Endothelial cell of umbilical vein (primary cell): ENCODE measurements at regions not wholly inside any gene's neighbourhood (a gene's known extent, or its start where the extent isn't known, plus 50 kb on each side); places are given as distances from the start of the nearest gene placed in this dataset.

ENCODE experiments used
- BruUV-seq: library from RNA; stranded (reverse); fragments of 400-500 nt; replicated peaks from 2 replicates; lab custom pipeline; 2021; lab: Mats Ljungman, UMichigan
- CTCF ChIA-PET: fragments of 300-600, 350-600 bp; sonication (Branson Sonifier 250); formaldehyde crosslinking; loops from one replicate; lab custom pipeline; 2021; ENCODE audit warnings: antibody characterized with exemption, inconsistent platforms; lab: Charles Lee
- POLR2A ChIA-PET: fragments of 300-600, 350-600 bp; sonication (Branson Sonifier 250); formaldehyde crosslinking; loops from one replicate; lab custom pipeline; 2021; ENCODE audit warnings: antibody characterized with exemption, inconsistent platforms; lab: Charles Lee
- DNase-seq: peaks from one replicate; pipeline ENCODE4 v3.0.0-alpha.2; 2011; ENCODE audit warnings: low read depth, low spot score
- FAIRE-seq: peaks from 2 replicates; lab custom pipeline; 2011; peaks lifted over from hg19 to GRCh38; lab: Jason Lieb, UNC
- H2AFZ ChIP-seq: 2 replicates; pipeline ENCODE4 v1.6.0; 2012; ENCODE audit warnings: low read depth, low read length, control low read depth, inconsistent platforms
- H3K27ac ChIP-seq: 2 replicates; pipeline ENCODE4 v1.5.1; 2011; ENCODE audit warnings: low read depth, mild to moderate bottlenecking, control low read depth, low read length, moderate library complexity; ENCODE audit not compliant: insufficient read depth
- H3K27me3 ChIP-seq, 2 experiments: 2 replicates each; pipeline versions ENCODE4 v1.6.0 to v1.6.1; 2011; ENCODE audit warnings: low read length in 2 of 2, mixed read lengths in 1 of 2; ENCODE audit not compliant: control insufficient read depth in 2 of 2, insufficient read depth in 2 of 2
- H3K36me3 ChIP-seq, 2 experiments: 2 replicates in 1 of 2; 3 replicates in 1 of 2; pipeline ENCODE4 v1.5.1; 2011; ENCODE audit warnings: low read length in 2 of 2, mild to moderate bottlenecking in 1 of 2, moderate library complexity in 1 of 2; ENCODE audit not compliant: control insufficient read depth in 2 of 2, insufficient read depth in 2 of 2; ENCODE audit errors: extremely low read depth in 1 of 2
- H3K4me1 ChIP-seq: 3 replicates; pipeline ENCODE4 v1.5.1; 2011; ENCODE audit warnings: mild to moderate bottlenecking, low read length; ENCODE audit not compliant: control insufficient read depth, insufficient read depth; ENCODE audit errors: extremely low read depth
- H3K4me2 ChIP-seq: 2 replicates; pipeline ENCODE4 v1.6.1; 2011; ENCODE audit warnings: low read length, control low read depth, mixed read lengths; ENCODE audit not compliant: insufficient read depth
- H3K4me3 ChIP-seq, 3 experiments: fragments of 200-600 bp in 1 of 3; sonication (generic), shearing (Covaris generic) in 1 of 3; replicated peaks in 1 of 3; 2 replicates each; pipeline ENCODE4 v1.5.1; 2011 to 2016; ENCODE audit warnings: control low read depth in 3 of 3, low read length in 3 of 3, mild to moderate bottlenecking in 2 of 3, inconsistent platforms in 1 of 3, low read depth in 1 of 3, moderate library complexity in 1 of 3; ENCODE audit not compliant: insufficient read depth in 1 of 3
- H3K79me2 ChIP-seq: 2 replicates; pipeline ENCODE4 v1.6.0; 2012; ENCODE audit warnings: low read length, inconsistent platforms; ENCODE audit not compliant: control insufficient read depth, insufficient read depth
- H3K9ac ChIP-seq: replicated peaks from 2 replicates; pipeline ENCODE3; 2011; ENCODE audit warnings: low read length, control low read depth; ENCODE audit not compliant: insufficient read depth; ENCODE audit errors: extremely low read depth
- H3K9me1 ChIP-seq: replicated peaks from 3 replicates; pipeline ENCODE4 v1.6.0; 2011; ENCODE audit warnings: mild to moderate bottlenecking, low read length; ENCODE audit not compliant: control insufficient read depth, insufficient read depth; ENCODE audit errors: extremely low read depth
- H3K9me3 ChIP-seq: replicated peaks from 2 replicates; pipeline ENCODE4 v1.5.1; 2012; ENCODE audit warnings: low read length, inconsistent platforms; ENCODE audit not compliant: control insufficient read depth, insufficient read depth
- H4K20me1 ChIP-seq: replicated peaks from 2 replicates; pipeline ENCODE3; 2011; ENCODE audit warnings: mild to moderate bottlenecking, low read length; ENCODE audit not compliant: control insufficient read depth, insufficient read depth; ENCODE audit errors: extremely low read depth
- EZH2 ChIP-seq: IDR thresholded peaks from 2 replicates; pipeline ENCODE4 v1.6.1; 2012; ENCODE audit warnings: borderline replicate concordance, low read depth, mild to moderate bottlenecking, moderate library complexity, low read length, inconsistent platforms; ENCODE audit not compliant: severe bottlenecking
- FOS ChIP-seq: IDR thresholded peaks from 2 replicates; pipeline ENCODE4 v1.6.1; 2011; ENCODE audit warnings: mild to moderate bottlenecking, low read length, moderate library complexity, borderline replicate concordance; ENCODE audit not compliant: insufficient read depth
- GATA2 ChIP-seq: IDR thresholded peaks from 2 replicates; pipeline ENCODE4 v1.7.0; 2011; ENCODE audit warnings: low read depth, mild to moderate bottlenecking, moderate library complexity, mixed read lengths, low read length; ENCODE audit not compliant: insufficient read length, insufficient read depth
- JUN ChIP-seq: IDR thresholded peaks from 2 replicates; pipeline ENCODE4 v1.6.1; 2011; ENCODE audit warnings: borderline replicate concordance, low read depth; ENCODE audit not compliant: insufficient read length, insufficient read depth
- MYC ChIP-seq: IDR thresholded peaks from one replicate; pipeline ENCODE4 v1.6.1; 2011; ENCODE audit warnings: mild to moderate bottlenecking, low read depth, low read length
- POLR2A ChIP-seq: IDR thresholded peaks from 2 replicates; pipeline ENCODE4 v1.6.1; 2012; ENCODE audit warnings: low read depth, mild to moderate bottlenecking, control low read depth, low read length
- POLR2AphosphoS5 ChIP-seq: IDR thresholded peaks from 2 replicates; pipeline ENCODE4 v1.6.1; 2012; ENCODE audit warnings: low read depth, mild to moderate bottlenecking, control low read depth, low read length, moderate library complexity; ENCODE audit not compliant: insufficient read depth
- dilution Hi-C: fragments of 300-500 bp; cut with MboI; formaldehyde crosslinking; loops from one replicate; pipeline ENCODE4 v1.15.0; 2019; ENCODE audit warnings: low sequenced_read_pairs; ENCODE audit not compliant: extremely low pct_ligation_motif_present
- intact Hi-C: fragments of 100-400 bp; cut with micrococcal nuclease; formaldehyde crosslinking; loops from one replicate; pipeline ENCODE4 v1.10.0; 2022
- TF ChIP-seq, protein P1 (sequence below): IDR thresholded peaks from 2 replicates; pipeline ENCODE4 v1.6.1; 2011; ENCODE audit not compliant: insufficient read depth, insufficient read length
- TF ChIP-seq, protein P2 (sequence below), 2 donors: IDR thresholded peaks; 1 replicate in 1 of 2; 2 replicates in 1 of 2; pipeline ENCODE4 v1.5.1; 2011; ENCODE audit warnings: low read length in 2 of 2, mild to moderate bottlenecking in 2 of 2, moderate library complexity in 2 of 2, control low read depth in 1 of 2, inconsistent platforms in 1 of 2, low read depth in 1 of 2; ENCODE audit not compliant: insufficient read depth in 1 of 2; ENCODE audit errors: extremely low read depth in 1 of 2

DNA sequence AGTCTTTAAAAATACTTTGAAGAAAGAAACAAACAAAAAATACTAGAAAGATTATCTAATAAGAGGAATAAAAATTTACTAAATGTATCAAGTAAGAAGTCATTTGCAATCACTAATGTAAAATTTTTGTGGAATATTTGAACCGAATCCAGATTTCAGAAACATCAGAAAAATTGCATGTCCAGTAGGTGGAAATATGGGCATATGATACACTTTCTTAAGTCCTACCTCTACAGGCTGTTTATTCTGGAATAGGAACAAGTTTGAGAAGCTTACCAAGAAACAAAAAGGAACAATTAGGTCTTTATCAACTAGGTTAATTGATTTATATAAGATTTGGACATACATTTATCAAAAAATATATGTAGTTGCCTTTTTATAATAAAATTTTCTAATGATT, 292.9 kb upstream of the ROBO1 start:
- FAIRE-seq (no peak), DNase-seq (peak; percentile 37)
- no peaks in the 10 kb centered on the region for H3K79me2 ChIP-seq
- no peaks in the 10 kb centered on the region for H3K9me3 ChIP-seq
- dilution Hi-C loops (no loop called here), intact Hi-C loops (no loop called here)
- H3K27ac ChIP-seq, result no peak overlapping the region
- CTCF ChIA-PET, result interaction anchor here (0.6 to 1.0 kb wide), 2 partner anchors 540 to 616 kb away, joined by 3 to 4 read pairs; no protein-coding TSS in a partner anchor
- no peak overlapping the region for H3K4me3 ChIP-seq
- no peaks in the 10 kb centered on the region for H3K4me1 ChIP-seq
- no peaks in the 10 kb centered on the region for H3K9me1 ChIP-seq
- POLR2A ChIA-PET, result no interaction called here
- no peak overlapping the region for H3K9ac ChIP-seq
- BruUV-seq, result no TSS peak
- H4K20me1 ChIP-seq, result no peaks in the 10 kb centered on the region
- H3K27me3 ChIP-seq, result no peaks in the 10 kb centered on the region
- TF ChIP-seq POLR2A (no peak), FOS (no peak), MYC (no peak), JUN (no peak), GATA2 (no peak), POLR2AphosphoS5 (no peak), EZH2 (no peak)
- TF ChIP-seq, protein P1, sequence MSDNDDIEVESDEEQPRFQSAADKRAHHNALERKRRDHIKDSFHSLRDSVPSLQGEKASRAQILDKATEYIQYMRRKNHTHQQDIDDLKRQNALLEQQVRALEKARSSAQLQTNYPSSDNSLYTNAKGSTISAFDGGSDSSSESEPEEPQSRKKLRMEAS, result no peak
- TF ChIP-seq, protein P2, sequence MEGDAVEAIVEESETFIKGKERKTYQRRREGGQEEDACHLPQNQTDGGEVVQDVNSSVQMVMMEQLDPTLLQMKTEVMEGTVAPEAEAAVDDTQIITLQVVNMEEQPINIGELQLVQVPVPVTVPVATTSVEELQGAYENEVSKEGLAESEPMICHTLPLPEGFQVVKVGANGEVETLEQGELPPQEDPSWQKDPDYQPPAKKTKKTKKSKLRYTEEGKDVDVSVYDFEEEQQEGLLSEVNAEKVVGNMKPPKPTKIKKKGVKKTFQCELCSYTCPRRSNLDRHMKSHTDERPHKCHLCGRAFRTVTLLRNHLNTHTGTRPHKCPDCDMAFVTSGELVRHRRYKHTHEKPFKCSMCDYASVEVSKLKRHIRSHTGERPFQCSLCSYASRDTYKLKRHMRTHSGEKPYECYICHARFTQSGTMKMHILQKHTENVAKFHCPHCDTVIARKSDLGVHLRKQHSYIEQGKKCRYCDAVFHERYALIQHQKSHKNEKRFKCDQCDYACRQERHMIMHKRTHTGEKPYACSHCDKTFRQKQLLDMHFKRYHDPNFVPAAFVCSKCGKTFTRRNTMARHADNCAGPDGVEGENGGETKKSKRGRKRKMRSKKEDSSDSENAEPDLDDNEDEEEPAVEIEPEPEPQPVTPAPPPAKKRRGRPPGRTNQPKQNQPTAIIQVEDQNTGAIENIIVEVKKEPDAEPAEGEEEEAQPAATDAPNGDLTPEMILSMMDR (IDR thresholded peaks at IDR 0.05; ENCODE audit: extremely low read depth in 1 of 2, insufficient read depth in 1 of 2, low read depth in 1 of 2, low read length in 2 of 2), result no peak
- no peaks in the 10 kb centered on the region for H3K36me3 ChIP-seq
- no peak overlapping the region for H2AFZ ChIP-seq
- no peak overlapping the region for H3K4me2 ChIP-seq
